ENCODE measurements at regions not wholly inside any gene's neighbourhood (a gene's known extent, or its start where the extent isn't known, plus 50 kb on each side); places are given as distances from the start of the nearest gene placed in this dataset.

GRCh38 chr3:181955566-181955965 is 243.8 kb downstream of the SOX2 start:
- WGBS (ENCODE audit: insufficient coverage) = 100% methylated on average over 1 of the region's 2 CpGs
- Histone ChIP-seq H3K4me1 (ENCODE audit: control extremely low read depth in 1 of 4, control insufficient read depth in 4 of 4, insufficient read depth in 4 of 4, low read length in 3 of 4) (no peaks in the 10 kb centered on the region), H3K27me3 (replicated peaks in 2 of 5; ENCODE audit: control insufficient read depth in 4 of 5, insufficient read depth in 5 of 5, low read length in 4 of 5) (no peaks in the 10 kb centered on the region), H3K27ac (ENCODE audit: insufficient read depth in 1 of 2, low read depth in 1 of 2, low read length in 2 of 2, poor library complexity in 1 of 2, severe bottlenecking in 2 of 2) (no peak overlapping the region), H3K36me3 (ENCODE audit: control insufficient read depth in 4 of 4, insufficient read depth in 4 of 4, low read length in 3 of 4) (no peaks in the 10 kb centered on the region), H3K4me3 (ENCODE audit: control insufficient read depth in 1 of 7, extremely low read depth in 1 of 7, insufficient read depth in 4 of 7, low read depth in 2 of 7, low read length in 6 of 7) (no peak overlapping the region), H3K9me3 (ENCODE audit: control extremely low read depth in 1 of 5, control insufficient read depth in 4 of 5, insufficient read depth in 2 of 5, low read depth in 1 of 5, low read length in 4 of 5) (no peaks in the 10 kb centered on the region)
- ChIA-PET POLR2A (no interaction called here), CTCF (no interaction called here)
- no peak for DNase-seq

- Histone ChIP-seq H3K9me3 (ENCODE audit: control extremely low read depth in 1 of 5, control insufficient read depth in 4 of 5, insufficient read depth in 2 of 5, low read depth in 1 of 5, low read length in 4 of 5) (no peaks in the 10 kb centered on the region), H3K4me1 (ENCODE audit: control extremely low read depth in 1 of 4, control insufficient read depth in 4 of 4, insufficient read depth in 4 of 4, low read length in 3 of 4) (no peaks in the 10 kb centered on the region), H3K4me3 (ENCODE audit: control insufficient read depth in 1 of 7, extremely low read depth in 1 of 7, insufficient read depth in 4 of 7, low read depth in 2 of 7, low read length in 6 of 7) (no peak overlapping the region), H3K27me3 (replicated peaks in 2 of 5; ENCODE audit: control insufficient read depth in 4 of 5, insufficient read depth in 5 of 5, low read length in 4 of 5) (no peaks in the 10 kb centered on the region), H3K27ac (ENCODE audit: insufficient read depth in 1 of 2, low read depth in 1 of 2, low read length in 2 of 2, poor library complexity in 1 of 2, severe bottlenecking in 2 of 2) (no peak overlapping the region), H3K36me3 (ENCODE audit: control insufficient read depth in 4 of 4, insufficient read depth in 4 of 4, low read length in 3 of 4) (no peaks in the 10 kb centered on the region)
- CTCF ChIA-PET = no interaction called here
- POLR2A ChIA-PET = no interaction called here
- 100% methylated on average over 4 of the region's 5 CpGs for WGBS (ENCODE audit: insufficient coverage)
- no peak for DNase-seq
Measured at GRCh38 chr3:181956122-181956521, 244.4 kb downstream of the SOX2 start.

GRCh38 chr3:181966393-181966792 is 254.7 kb downstream of the SOX2 start:
- DNase-seq = no peak
- CTCF ChIA-PET = no interaction called here
- POLR2A ChIA-PET = no interaction called here
- no peak overlapping the region for H3K4me3 ChIP-seq (ENCODE audit: control insufficient read depth in 1 of 7, extremely low read depth in 1 of 7, insufficient read depth in 4 of 7, low read depth in 2 of 7, low read length in 6 of 7)
- no peak overlapping the region for H3K27ac ChIP-seq (ENCODE audit: insufficient read depth in 1 of 2, low read depth in 1 of 2, low read length in 2 of 2, poor library complexity in 1 of 2, severe bottlenecking in 2 of 2)
- no peaks in the 10 kb centered on the region for H3K36me3 ChIP-seq (ENCODE audit: control insufficient read depth in 4 of 4, insufficient read depth in 4 of 4, low read length in 3 of 4)
- H3K27me3 ChIP-seq (replicated peaks in 2 of 5; ENCODE audit: control insufficient read depth in 4 of 5, insufficient read depth in 5 of 5, low read length in 4 of 5) = no peaks in the 10 kb centered on the region
- no peaks in the 10 kb centered on the region for H3K9me3 ChIP-seq (ENCODE audit: control extremely low read depth in 1 of 5, control insufficient read depth in 4 of 5, insufficient read depth in 2 of 5, low read depth in 1 of 5, low read length in 4 of 5)
- no peaks in the 10 kb centered on the region for H3K4me1 ChIP-seq (ENCODE audit: control extremely low read depth in 1 of 4, control insufficient read depth in 4 of 4, insufficient read depth in 4 of 4, low read length in 3 of 4)
- WGBS (ENCODE audit: insufficient coverage) = 98% methylated on average over 4 of the region's 4 CpGs

- no peak overlapping the region for H3K27ac ChIP-seq (ENCODE audit: insufficient read depth in 1 of 2, low read depth in 1 of 2, low read length in 2 of 2, poor library complexity in 1 of 2, severe bottlenecking in 2 of 2)
- H3K9me3 ChIP-seq (ENCODE audit: control extremely low read depth in 1 of 5, control insufficient read depth in 4 of 5, insufficient read depth in 2 of 5, low read depth in 1 of 5, low read length in 4 of 5) = peaks cover 0 to 1% (median 0%) of the 10 kb centered on the region in 5 experiments
- no peaks in the 10 kb centered on the region for H3K4me1 ChIP-seq (ENCODE audit: control extremely low read depth in 1 of 4, control insufficient read depth in 4 of 4, insufficient read depth in 4 of 4, low read length in 3 of 4)
- WGBS (ENCODE audit: insufficient coverage) = 100% methylated on average over 2 of the region's 3 CpGs
- CTCF ChIA-PET = no interaction called here
- H3K36me3 ChIP-seq (ENCODE audit: control insufficient read depth in 4 of 4, insufficient read depth in 4 of 4, low read length in 3 of 4) = no peaks in the 10 kb centered on the region
- POLR2A ChIA-PET = no interaction called here
- H3K4me3 ChIP-seq (ENCODE audit: control insufficient read depth in 1 of 7, extremely low read depth in 1 of 7, insufficient read depth in 4 of 7, low read depth in 2 of 7, low read length in 6 of 7) = no peak overlapping the region
- H3K27me3 ChIP-seq (replicated peaks in 2 of 5; ENCODE audit: control insufficient read depth in 4 of 5, insufficient read depth in 5 of 5, low read length in 4 of 5) = no peaks in the 10 kb centered on the region
- no peak for DNase-seq
Measured at GRCh38 chr3:181969925-181970324, 258.2 kb downstream of the SOX2 start.

GRCh38 chr3:181971424-181971823 is 259.7 kb downstream of the SOX2 start:
- POLR2A ChIA-PET = no interaction called here
- no peak for DNase-seq
- CTCF ChIA-PET = no interaction called here
- Histone ChIP-seq H3K4me1 (ENCODE audit: control extremely low read depth in 1 of 4, control insufficient read depth in 4 of 4, insufficient read depth in 4 of 4, low read length in 3 of 4) (no peaks in the 10 kb centered on the region), H3K27me3 (replicated peaks in 2 of 5; ENCODE audit: control insufficient read depth in 4 of 5, insufficient read depth in 5 of 5, low read length in 4 of 5) (no peaks in the 10 kb centered on the region), H3K27ac (ENCODE audit: insufficient read depth in 1 of 2, low read depth in 1 of 2, low read length in 2 of 2, poor library complexity in 1 of 2, severe bottlenecking in 2 of 2) (no peak overlapping the region), H3K4me3 (ENCODE audit: control insufficient read depth in 1 of 7, extremely low read depth in 1 of 7, insufficient read depth in 4 of 7, low read depth in 2 of 7, low read length in 6 of 7) (no peak overlapping the region), H3K9me3 (ENCODE audit: control extremely low read depth in 1 of 5, control insufficient read depth in 4 of 5, insufficient read depth in 2 of 5, low read depth in 1 of 5, low read length in 4 of 5) (peaks cover 0 to 1% (median 0%) of the 10 kb centered on the region in 5 experiments), H3K36me3 (ENCODE audit: control insufficient read depth in 4 of 4, insufficient read depth in 4 of 4, low read length in 3 of 4) (no peaks in the 10 kb centered on the region)
- WGBS (ENCODE audit: insufficient coverage) = 83% methylated on average over 1 of the region's 2 CpGs

- no peaks in the 10 kb centered on the region for H3K4me1 ChIP-seq (ENCODE audit: control extremely low read depth in 1 of 4, control insufficient read depth in 4 of 4, insufficient read depth in 4 of 4, low read length in 3 of 4)
- H3K9me3 ChIP-seq (ENCODE audit: control extremely low read depth in 1 of 5, control insufficient read depth in 4 of 5, insufficient read depth in 2 of 5, low read depth in 1 of 5, low read length in 4 of 5) = peaks cover 0 to 1% (median 0%) of the 10 kb centered on the region in 5 experiments
- ChIA-PET POLR2A (no interaction called here), CTCF (no interaction called here)
- no peak for DNase-seq
- no peaks in the 10 kb centered on the region for H3K36me3 ChIP-seq (ENCODE audit: control insufficient read depth in 4 of 4, insufficient read depth in 4 of 4, low read length in 3 of 4)
- no peak overlapping the region for H3K4me3 ChIP-seq (ENCODE audit: control insufficient read depth in 1 of 7, extremely low read depth in 1 of 7, insufficient read depth in 4 of 7, low read depth in 2 of 7, low read length in 6 of 7)
- no peak overlapping the region for H3K27ac ChIP-seq (ENCODE audit: insufficient read depth in 1 of 2, low read depth in 1 of 2, low read length in 2 of 2, poor library complexity in 1 of 2, severe bottlenecking in 2 of 2)
- no peaks in the 10 kb centered on the region for H3K27me3 ChIP-seq (replicated peaks in 2 of 5; ENCODE audit: control insufficient read depth in 4 of 5, insufficient read depth in 5 of 5, low read length in 4 of 5)
- WGBS (ENCODE audit: insufficient coverage) = 95% methylated on average over 2 of the region's 2 CpGs
Measured at GRCh38 chr3:181974198-181974597, 262.5 kb downstream of the SOX2 start.

- H3K4me3 ChIP-seq (ENCODE audit: control insufficient read depth in 1 of 7, extremely low read depth in 1 of 7, insufficient read depth in 4 of 7, low read depth in 2 of 7, low read length in 6 of 7) = no peak overlapping the region
- H3K4me1 ChIP-seq (ENCODE audit: control extremely low read depth in 1 of 4, control insufficient read depth in 4 of 4, insufficient read depth in 4 of 4, low read length in 3 of 4) = no peaks in the 10 kb centered on the region
- ChIA-PET POLR2A (interaction anchor here (0.6 kb wide), 1 partner anchor 17 kb away, joined by 3 read pairs; no protein-coding TSS in a partner anchor), CTCF (no interaction called here)
- no peak overlapping the region for H3K27ac ChIP-seq (ENCODE audit: insufficient read depth in 1 of 2, low read depth in 1 of 2, low read length in 2 of 2, poor library complexity in 1 of 2, severe bottlenecking in 2 of 2)
- peaks cover 0 to 1% (median 0%) of the 10 kb centered on the region in 5 experiments for H3K9me3 ChIP-seq (ENCODE audit: control extremely low read depth in 1 of 5, control insufficient read depth in 4 of 5, insufficient read depth in 2 of 5, low read depth in 1 of 5, low read length in 4 of 5)
- H3K27me3 ChIP-seq (replicated peaks in 2 of 5; ENCODE audit: control insufficient read depth in 4 of 5, insufficient read depth in 5 of 5, low read length in 4 of 5) = no peaks in the 10 kb centered on the region
- DNase-seq = no peak
- no CpG with 5 or more reads among the region's 1 CpG for WGBS (ENCODE audit: insufficient coverage)
- no peaks in the 10 kb centered on the region for H3K36me3 ChIP-seq (ENCODE audit: control insufficient read depth in 4 of 4, insufficient read depth in 4 of 4, low read length in 3 of 4)
Measured at GRCh38 chr3:181976526-181976925, 264.8 kb downstream of the SOX2 start.

Data from common myeloid progenitor, CD34-positive (primary cell).